ENCODE measurements at regions not wholly inside any gene's neighbourhood (a gene's known extent, or its start where the extent isn't known, plus 50 kb on each side); places are given as distances from the start of the nearest gene placed in this dataset.

DNA sequence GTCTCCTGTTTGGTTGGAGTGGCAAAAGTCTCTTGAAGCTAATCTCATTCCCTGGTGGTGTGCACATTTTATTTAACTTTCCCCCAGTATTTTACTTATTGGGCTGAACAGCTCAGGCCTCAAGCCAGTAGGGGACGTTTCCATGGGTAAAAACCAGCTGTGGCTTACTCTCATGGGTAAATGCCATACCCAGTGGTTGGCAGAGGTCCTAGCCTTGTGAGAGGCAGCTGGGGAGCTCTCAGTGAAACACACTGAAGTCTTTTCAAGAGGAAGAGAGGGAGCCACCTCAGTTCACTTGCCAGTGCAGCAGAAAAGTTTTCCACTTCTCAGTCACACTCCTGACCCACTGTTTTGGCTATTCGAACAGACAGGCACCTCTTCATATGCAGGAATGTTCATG lies 1964.2 kb downstream of the ARAP2 start:
- TF ChIP-seq TAF1 (IDR thresholded peaks at IDR 0.05; ENCODE audit: borderline replicate concordance, low read depth, low read length) (no peak), POLR2A (IDR thresholded peaks at IDR 0.05; ENCODE audit: low read depth, low read length) (no peak)
